ENCODE measurements at regions not wholly inside any gene's neighbourhood (a gene's known extent, or its start where the extent isn't known, plus 50 kb on each side); places are given as distances from the start of the nearest gene placed in this dataset.

DNA sequence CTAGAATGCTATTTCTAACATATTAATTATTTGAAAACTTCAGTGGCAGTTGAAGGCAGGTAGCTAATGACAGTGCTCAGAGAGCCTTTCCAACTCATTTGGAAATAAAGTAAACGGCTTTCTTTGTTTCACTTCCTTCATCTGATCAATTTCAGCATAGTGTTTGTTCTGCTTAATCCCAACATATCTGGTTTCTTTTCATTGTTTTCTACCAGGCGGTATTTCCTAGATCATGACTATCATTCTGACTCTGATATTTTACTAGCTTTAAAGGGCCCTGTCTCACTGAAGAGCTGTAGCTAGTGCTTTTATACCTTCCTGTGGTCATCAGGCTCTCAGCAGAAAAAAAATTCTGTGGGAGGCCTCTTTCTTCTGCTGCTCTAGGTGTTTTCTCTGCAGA, 178.6 kb downstream of the RBM26 start:
- no peak for TF ChIP-seq POLR2A (IDR thresholded peaks at IDR 0.05)
- TF ChIP-seq, protein P1, sequence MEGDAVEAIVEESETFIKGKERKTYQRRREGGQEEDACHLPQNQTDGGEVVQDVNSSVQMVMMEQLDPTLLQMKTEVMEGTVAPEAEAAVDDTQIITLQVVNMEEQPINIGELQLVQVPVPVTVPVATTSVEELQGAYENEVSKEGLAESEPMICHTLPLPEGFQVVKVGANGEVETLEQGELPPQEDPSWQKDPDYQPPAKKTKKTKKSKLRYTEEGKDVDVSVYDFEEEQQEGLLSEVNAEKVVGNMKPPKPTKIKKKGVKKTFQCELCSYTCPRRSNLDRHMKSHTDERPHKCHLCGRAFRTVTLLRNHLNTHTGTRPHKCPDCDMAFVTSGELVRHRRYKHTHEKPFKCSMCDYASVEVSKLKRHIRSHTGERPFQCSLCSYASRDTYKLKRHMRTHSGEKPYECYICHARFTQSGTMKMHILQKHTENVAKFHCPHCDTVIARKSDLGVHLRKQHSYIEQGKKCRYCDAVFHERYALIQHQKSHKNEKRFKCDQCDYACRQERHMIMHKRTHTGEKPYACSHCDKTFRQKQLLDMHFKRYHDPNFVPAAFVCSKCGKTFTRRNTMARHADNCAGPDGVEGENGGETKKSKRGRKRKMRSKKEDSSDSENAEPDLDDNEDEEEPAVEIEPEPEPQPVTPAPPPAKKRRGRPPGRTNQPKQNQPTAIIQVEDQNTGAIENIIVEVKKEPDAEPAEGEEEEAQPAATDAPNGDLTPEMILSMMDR (IDR thresholded peaks at IDR 0.05): no peak
